ENCODE measurements at regions not wholly inside any gene's neighbourhood (a gene's known extent, or its start where the extent isn't known, plus 50 kb on each side); places are given as distances from the start of the nearest gene placed in this dataset.

DNA sequence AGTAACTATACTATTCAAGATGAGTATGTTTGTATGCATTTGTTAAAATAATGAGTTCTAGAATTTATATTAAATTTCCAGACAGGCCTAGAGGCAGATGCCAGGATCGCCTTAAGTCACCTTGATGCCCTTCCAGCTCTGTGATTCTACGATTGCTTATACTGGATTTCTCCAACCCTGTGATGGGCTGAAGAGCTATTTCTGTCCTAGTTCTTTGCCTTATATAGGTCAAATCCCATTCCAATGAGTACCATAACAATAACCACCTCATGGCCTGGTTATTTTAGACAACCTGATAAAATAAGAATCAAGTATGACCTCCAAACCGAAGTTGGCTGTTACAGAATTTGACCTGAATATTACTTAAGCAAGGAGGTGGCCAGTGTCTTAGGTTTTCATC is 79.8 kb upstream of the BLID start:
- TF ChIP-seq, protein P1, sequence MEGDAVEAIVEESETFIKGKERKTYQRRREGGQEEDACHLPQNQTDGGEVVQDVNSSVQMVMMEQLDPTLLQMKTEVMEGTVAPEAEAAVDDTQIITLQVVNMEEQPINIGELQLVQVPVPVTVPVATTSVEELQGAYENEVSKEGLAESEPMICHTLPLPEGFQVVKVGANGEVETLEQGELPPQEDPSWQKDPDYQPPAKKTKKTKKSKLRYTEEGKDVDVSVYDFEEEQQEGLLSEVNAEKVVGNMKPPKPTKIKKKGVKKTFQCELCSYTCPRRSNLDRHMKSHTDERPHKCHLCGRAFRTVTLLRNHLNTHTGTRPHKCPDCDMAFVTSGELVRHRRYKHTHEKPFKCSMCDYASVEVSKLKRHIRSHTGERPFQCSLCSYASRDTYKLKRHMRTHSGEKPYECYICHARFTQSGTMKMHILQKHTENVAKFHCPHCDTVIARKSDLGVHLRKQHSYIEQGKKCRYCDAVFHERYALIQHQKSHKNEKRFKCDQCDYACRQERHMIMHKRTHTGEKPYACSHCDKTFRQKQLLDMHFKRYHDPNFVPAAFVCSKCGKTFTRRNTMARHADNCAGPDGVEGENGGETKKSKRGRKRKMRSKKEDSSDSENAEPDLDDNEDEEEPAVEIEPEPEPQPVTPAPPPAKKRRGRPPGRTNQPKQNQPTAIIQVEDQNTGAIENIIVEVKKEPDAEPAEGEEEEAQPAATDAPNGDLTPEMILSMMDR (IDR thresholded peaks at IDR 0.05) = no peak
- no peak for TF ChIP-seq POLR2A (IDR thresholded peaks at IDR 0.05)

Data from stomach (tissue), 4 donors.